ENCODE measurements at regions not wholly inside any gene's neighbourhood (a gene's known extent, or its start where the extent isn't known, plus 50 kb on each side); places are given as distances from the start of the nearest gene placed in this dataset.

DNA sequence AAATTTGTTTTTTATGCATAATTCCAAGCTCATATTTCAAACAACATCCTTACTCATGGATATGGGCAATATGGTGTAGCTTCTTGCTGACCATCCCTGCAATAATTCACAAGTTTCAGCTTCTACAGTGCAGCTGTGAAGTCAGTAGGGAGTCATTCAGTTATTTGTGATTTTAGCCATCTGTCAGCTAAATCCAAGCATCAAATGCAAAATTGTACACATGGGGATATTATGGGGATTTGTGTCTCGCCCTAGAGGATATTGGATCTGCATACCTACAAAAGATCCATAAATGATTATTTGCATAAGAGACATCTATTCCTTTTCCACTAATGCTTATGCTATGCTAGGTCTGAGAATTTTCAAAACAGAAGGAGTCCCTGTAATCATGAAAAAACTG lies 217.9 kb upstream of the SLITRK5 start:
- TF ChIP-seq, protein P1, sequence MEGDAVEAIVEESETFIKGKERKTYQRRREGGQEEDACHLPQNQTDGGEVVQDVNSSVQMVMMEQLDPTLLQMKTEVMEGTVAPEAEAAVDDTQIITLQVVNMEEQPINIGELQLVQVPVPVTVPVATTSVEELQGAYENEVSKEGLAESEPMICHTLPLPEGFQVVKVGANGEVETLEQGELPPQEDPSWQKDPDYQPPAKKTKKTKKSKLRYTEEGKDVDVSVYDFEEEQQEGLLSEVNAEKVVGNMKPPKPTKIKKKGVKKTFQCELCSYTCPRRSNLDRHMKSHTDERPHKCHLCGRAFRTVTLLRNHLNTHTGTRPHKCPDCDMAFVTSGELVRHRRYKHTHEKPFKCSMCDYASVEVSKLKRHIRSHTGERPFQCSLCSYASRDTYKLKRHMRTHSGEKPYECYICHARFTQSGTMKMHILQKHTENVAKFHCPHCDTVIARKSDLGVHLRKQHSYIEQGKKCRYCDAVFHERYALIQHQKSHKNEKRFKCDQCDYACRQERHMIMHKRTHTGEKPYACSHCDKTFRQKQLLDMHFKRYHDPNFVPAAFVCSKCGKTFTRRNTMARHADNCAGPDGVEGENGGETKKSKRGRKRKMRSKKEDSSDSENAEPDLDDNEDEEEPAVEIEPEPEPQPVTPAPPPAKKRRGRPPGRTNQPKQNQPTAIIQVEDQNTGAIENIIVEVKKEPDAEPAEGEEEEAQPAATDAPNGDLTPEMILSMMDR (IDR thresholded peaks at IDR 0.05; ENCODE audit: low read depth, low read length), result no peak
- TF ChIP-seq, protein P2, sequence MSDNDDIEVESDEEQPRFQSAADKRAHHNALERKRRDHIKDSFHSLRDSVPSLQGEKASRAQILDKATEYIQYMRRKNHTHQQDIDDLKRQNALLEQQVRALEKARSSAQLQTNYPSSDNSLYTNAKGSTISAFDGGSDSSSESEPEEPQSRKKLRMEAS (IDR thresholded peaks at IDR 0.05; ENCODE audit: low read depth, low read length), result no peak
- TF ChIP-seq POLR2A (IDR thresholded peaks at IDR 0.05; ENCODE audit: extremely low read depth, insufficient read length), result no peak
